SK-N-SH treated with all-trans-retinoic acid at 6 μM for 48 hours (cell line): ENCODE measurements at regions not wholly inside any gene's neighbourhood (a gene's known extent, or its start where the extent isn't known, plus 50 kb on each side); places are given as distances from the start of the nearest gene placed in this dataset.

Source experiments
- ATAC-seq: fragments of 200-7000 bp; cut with Tn5 transposase; 3 replicates; pipeline ENCODE4 v1.9.1; 2020; ENCODE audit warnings: mild to moderate bottlenecking, moderate library complexity
- ARNTL ChIP-seq: fragments of 450-650 bp; formaldehyde crosslinking; IDR thresholded peaks from 2 replicates; pipeline ENCODE4 v1.5.0; 2020; ENCODE audit warnings: low read depth, mild to moderate bottlenecking, moderate library complexity, borderline replicate concordance
- CSDC2 ChIP-seq: fragments of 250-450 bp; sonication (Bioruptor Pico); IDR thresholded peaks from 2 replicates; pipeline ENCODE4 v1.5.0; 2020; ENCODE audit warnings: mild to moderate bottlenecking, moderate library complexity
- CSRNP3 ChIP-seq: fragments of 250-450 bp; sonication (Bioruptor Pico); IDR thresholded peaks from 2 replicates; pipeline ENCODE4 v1.5.1; 2021; ENCODE audit warnings: mild to moderate bottlenecking, moderate library complexity
- ESRRG ChIP-seq: fragments of 250-450 bp; sonication (Bioruptor Pico); IDR thresholded peaks from 2 replicates; pipeline ENCODE4 v1.6.1; 2021; ENCODE audit warnings: mild to moderate bottlenecking
- GLIS3 ChIP-seq: fragments of 250-450 bp; sonication (Bioruptor Pico); IDR thresholded peaks from 2 replicates; pipeline ENCODE4 v1.5.0; 2020; ENCODE audit warnings: mild to moderate bottlenecking, moderate library complexity
- OSR1 ChIP-seq: fragments of 250-450 bp; sonication (Bioruptor Pico); IDR thresholded peaks from 2 replicates; pipeline ENCODE4 v1.8.0; 2022; ENCODE audit warnings: moderate library complexity, mild to moderate bottlenecking, inconsistent platforms
- POU6F1 ChIP-seq: fragments of 250-450 bp; sonication (Bioruptor Pico); IDR thresholded peaks from 2 replicates; pipeline ENCODE4 v1.8.0; 2021; ENCODE audit warnings: low read depth, mild to moderate bottlenecking, moderate library complexity, borderline replicate concordance
- PPARA ChIP-seq: fragments of 250-450 bp; sonication (Bioruptor Pico); IDR thresholded peaks from 2 replicates; pipeline ENCODE4 v1.5.0; 2020; ENCODE audit warnings: mild to moderate bottlenecking, borderline replicate concordance
- RARB ChIP-seq: fragments of 250-450 bp; sonication (Bioruptor Pico); IDR thresholded peaks from 2 replicates; pipeline ENCODE4 v1.8.0; 2021; ENCODE audit warnings: mild to moderate bottlenecking, moderate library complexity
- SNAI2 ChIP-seq: fragments of 250-450 bp; sonication (Bioruptor Pico); IDR thresholded peaks from 2 replicates; pipeline ENCODE4 v1.5.0; 2020; ENCODE audit warnings: mild to moderate bottlenecking, moderate library complexity
- TCF4 ChIP-seq: fragments of 250-450 bp; sonication (Bioruptor Pico); IDR thresholded peaks from 2 replicates; pipeline ENCODE4 v1.8.0; 2021; ENCODE audit warnings: mild to moderate bottlenecking, moderate library complexity, borderline replicate concordance
- TOX ChIP-seq: fragments of 250-450 bp; sonication (Bioruptor Pico); IDR thresholded peaks from 2 replicates; pipeline ENCODE4 v1.8.0; 2021; ENCODE audit warnings: mild to moderate bottlenecking, moderate library complexity, borderline replicate concordance
- TSHZ2 ChIP-seq: fragments of 250-450 bp; sonication (Bioruptor Pico); IDR thresholded peaks from 2 replicates; pipeline ENCODE4 v1.5.0; 2020; ENCODE audit warnings: mild to moderate bottlenecking, moderate library complexity
- ZC3H10 ChIP-seq: fragments of 250-450 bp; sonication (Bioruptor Pico); IDR thresholded peaks from 2 replicates; pipeline ENCODE4 v1.5.1; 2021; ENCODE audit warnings: mild to moderate bottlenecking, moderate library complexity
- ZFP3 ChIP-seq: fragments of 250-450 bp; sonication (Bioruptor Pico); IDR thresholded peaks from 2 replicates; pipeline ENCODE4 v1.5.0; 2020; ENCODE audit warnings: mild to moderate bottlenecking, moderate library complexity
- ZFP30 ChIP-seq: fragments of 450-650 bp; formaldehyde crosslinking; IDR thresholded peaks from 2 replicates; pipeline ENCODE4 v1.5.0; 2022; ENCODE audit warnings: mild to moderate bottlenecking, moderate library complexity
- ZNF565 ChIP-seq: fragments of 450-650 bp; formaldehyde crosslinking; conservative IDR thresholded peaks from 2 replicates; pipeline ENCODE4 v1.5.0; 2020; ENCODE audit warnings: low read depth, mild to moderate bottlenecking, moderate library complexity
- ZNF70 ChIP-seq: fragments of 450-650 bp; formaldehyde crosslinking; IDR thresholded peaks from 2 replicates; pipeline ENCODE4 v1.5.0; 2020; ENCODE audit warnings: mild to moderate bottlenecking, moderate library complexity
- ZNF8 ChIP-seq: fragments of 450-650 bp; formaldehyde crosslinking; IDR thresholded peaks from 2 replicates; pipeline ENCODE4 v1.5.0; 2020; ENCODE audit warnings: mild to moderate bottlenecking, moderate library complexity
- TF ChIP-seq, protein P1 (sequence below): fragments of 250-450 bp; sonication (Bioruptor Pico); IDR thresholded peaks from 2 replicates; pipeline ENCODE4 v1.8.0; 2020; ENCODE audit warnings: mild to moderate bottlenecking, moderate library complexity, borderline replicate concordance
- TF ChIP-seq, protein P2 (sequence below): fragments of 250-450 bp; sonication (Bioruptor Pico); IDR thresholded peaks from 2 replicates; pipeline ENCODE4 v1.5.1; 2020; ENCODE audit warnings: low read depth, mild to moderate bottlenecking, moderate library complexity

- no peak for TF ChIP-seq ZC3H10 (CRISPR knock-in tag)
- no peak for TF ChIP-seq PPARA
- TF ChIP-seq ZFP3: no peak
- TF ChIP-seq TOX: no peak
- no peak for TF ChIP-seq CSRNP3 (CRISPR knock-in tag)
Measured at GRCh38 chr3:151630938-151631441, 102.7 kb upstream of the AADACL2 start (continued).

GRCh38 chr3:151630035-151630434 lies 103.7 kb upstream of the AADACL2 start:
- ATAC-seq: no peak

DNA sequence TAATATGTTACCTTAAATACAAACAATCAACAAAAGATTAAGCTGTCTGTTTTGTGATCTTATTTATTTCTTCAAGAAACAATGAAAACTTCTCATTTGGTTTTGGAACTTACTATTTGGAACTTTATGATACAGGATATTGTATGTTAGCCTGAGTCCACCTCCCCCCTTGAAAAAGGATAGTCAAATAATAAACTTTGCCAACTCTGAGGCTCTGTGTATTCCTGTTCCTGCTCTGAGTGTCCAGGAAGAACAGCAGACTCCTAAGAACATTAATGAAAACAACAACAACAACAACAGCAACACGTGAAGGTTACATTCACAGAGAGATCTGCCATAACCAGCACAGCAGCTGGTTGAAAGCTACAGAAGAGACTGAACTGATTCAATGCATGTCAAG lies 108.1 kb upstream of the AADACL2 start:
- TF ChIP-seq SNAI2 (CRISPR knock-in tag) (no peak), ESRRG (CRISPR knock-in tag) (no peak), TCF4 (CRISPR knock-in tag) (no peak), RARB (CRISPR knock-in tag) (no peak), OSR1 (CRISPR knock-in tag) (no peak), ZNF565 (CRISPR knock-in tag) (no peak), TSHZ2 (no peak), ARNTL (CRISPR knock-in tag) (no peak), ZNF8 (no peak)
- TF ChIP-seq, protein P1, sequence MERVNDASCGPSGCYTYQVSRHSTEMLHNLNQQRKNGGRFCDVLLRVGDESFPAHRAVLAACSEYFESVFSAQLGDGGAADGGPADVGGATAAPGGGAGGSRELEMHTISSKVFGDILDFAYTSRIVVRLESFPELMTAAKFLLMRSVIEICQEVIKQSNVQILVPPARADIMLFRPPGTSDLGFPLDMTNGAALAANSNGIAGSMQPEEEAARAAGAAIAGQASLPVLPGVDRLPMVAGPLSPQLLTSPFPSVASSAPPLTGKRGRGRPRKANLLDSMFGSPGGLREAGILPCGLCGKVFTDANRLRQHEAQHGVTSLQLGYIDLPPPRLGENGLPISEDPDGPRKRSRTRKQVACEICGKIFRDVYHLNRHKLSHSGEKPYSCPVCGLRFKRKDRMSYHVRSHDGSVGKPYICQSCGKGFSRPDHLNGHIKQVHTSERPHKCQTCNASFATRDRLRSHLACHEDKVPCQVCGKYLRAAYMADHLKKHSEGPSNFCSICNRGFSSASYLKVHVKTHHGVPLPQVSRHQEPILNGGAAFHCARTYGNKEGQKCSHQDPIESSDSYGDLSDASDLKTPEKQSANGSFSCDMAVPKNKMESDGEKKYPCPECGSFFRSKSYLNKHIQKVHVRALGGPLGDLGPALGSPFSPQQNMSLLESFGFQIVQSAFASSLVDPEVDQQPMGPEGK (CRISPR knock-in tag): no peak
- TF ChIP-seq, protein P2, sequence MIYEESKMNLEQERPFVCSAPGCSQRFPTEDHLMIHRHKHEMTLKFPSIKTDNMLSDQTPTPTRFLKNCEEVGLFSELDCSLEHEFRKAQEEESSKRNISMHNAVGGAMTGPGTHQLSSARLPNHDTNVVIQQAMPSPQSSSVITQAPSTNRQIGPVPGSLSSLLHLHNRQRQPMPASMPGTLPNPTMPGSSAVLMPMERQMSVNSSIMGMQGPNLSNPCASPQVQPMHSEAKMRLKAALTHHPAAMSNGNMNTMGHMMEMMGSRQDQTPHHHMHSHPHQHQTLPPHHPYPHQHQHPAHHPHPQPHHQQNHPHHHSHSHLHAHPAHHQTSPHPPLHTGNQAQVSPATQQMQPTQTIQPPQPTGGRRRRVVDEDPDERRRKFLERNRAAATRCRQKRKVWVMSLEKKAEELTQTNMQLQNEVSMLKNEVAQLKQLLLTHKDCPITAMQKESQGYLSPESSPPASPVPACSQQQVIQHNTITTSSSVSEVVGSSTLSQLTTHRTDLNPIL (CRISPR knock-in tag): no peak
- TF ChIP-seq, all 23 proteins: peak for 0
- ATAC-seq: no peak

More at GRCh38 chr3:151630035-151630434, 103.7 kb upstream of the AADACL2 start:
- no peak for TF ChIP-seq TOX
- no peak for TF ChIP-seq RARB (CRISPR knock-in tag)
- TF ChIP-seq ZNF8: no peak
- no peak for TF ChIP-seq TCF4 (CRISPR knock-in tag)
- TF ChIP-seq, protein P1 (CRISPR knock-in tag): no peak
- no peak for TF ChIP-seq OSR1 (CRISPR knock-in tag)

DNA sequence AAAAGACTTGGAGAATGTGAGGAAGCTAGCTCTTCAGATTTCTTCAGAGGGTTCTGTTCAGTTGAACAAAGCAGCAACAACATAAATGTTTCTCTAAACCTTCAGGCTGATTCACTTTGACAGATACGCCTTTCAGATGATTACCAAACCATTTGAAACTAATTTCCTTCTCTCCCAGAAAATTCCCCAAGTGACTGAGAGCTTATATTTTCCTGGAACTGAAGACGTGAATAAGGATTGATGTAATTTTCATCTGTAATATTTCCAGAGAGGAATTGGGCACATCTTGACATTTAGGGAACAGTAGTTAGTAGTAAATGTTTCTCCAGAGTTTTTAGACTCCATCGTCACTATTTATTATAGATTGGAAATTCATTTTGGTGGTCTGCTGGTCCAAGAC lies 108.6 kb upstream of the AADACL2 start:
- no peak for ATAC-seq
- TF ChIP-seq CSDC2 (CRISPR knock-in tag) (no peak), RARB (CRISPR knock-in tag) (no peak), ZFP3 (no peak), ARNTL (CRISPR knock-in tag) (no peak), ZC3H10 (CRISPR knock-in tag) (no peak), ZNF70 (CRISPR knock-in tag) (no peak), POU6F1 (CRISPR knock-in tag) (no peak), ZFP30 (CRISPR knock-in tag) (no peak), GLIS3 (CRISPR knock-in tag) (no peak), SNAI2 (CRISPR knock-in tag) (no peak), TSHZ2 (no peak)
